Natural killer cell (primary cell): ENCODE measurements at regions not wholly inside any gene's neighbourhood (a gene's known extent, or its start where the extent isn't known, plus 50 kb on each side); places are given as distances from the start of the nearest gene placed in this dataset.
"Not testable (repeated sequence)": the region's sequence is repeated elsewhere in the genome, so short reads cannot be mapped to it uniquely, and the experiment has no call there.

Experiments used
- ATAC-seq, 3 donors: fragments of 150-1000 bp in 2 of 3; fragments of 200-7000 bp in 1 of 3; cut with Tn5 transposase; 1 replicate in 1 of 3; 2 replicates in 2 of 3; pipeline ENCODE4 v1.10.0; 2021; ENCODE audit warnings: mild to moderate bottlenecking in 2 of 3, moderate library complexity in 2 of 3
- DNase-seq, 2 donors: peaks; one replicate each; pipeline versions ENCODE4 v3.0.0 to v3.0.0-alpha.2; 2013 to 2021; ENCODE audit warnings: mixed read lengths in 1 of 2
- H3K27ac ChIP-seq: one replicate; pipeline ENCODE4 v1.5.1; 2013; ENCODE audit warnings: mild to moderate bottlenecking, low read length
- H3K27me3 ChIP-seq: one replicate; pipeline ENCODE4 v1.6.1; 2013; ENCODE audit warnings: low read length; ENCODE audit not compliant: control insufficient read depth, insufficient read depth
- H3K36me3 ChIP-seq: one replicate; pipeline ENCODE4 v1.6.1; 2013; ENCODE audit warnings: low read length; ENCODE audit not compliant: control insufficient read depth, insufficient read depth
- H3K4me1 ChIP-seq: one replicate; pipeline ENCODE4 v1.6.1; 2013; ENCODE audit warnings: low read length; ENCODE audit not compliant: control insufficient read depth, insufficient read depth
- H3K4me3 ChIP-seq: one replicate; pipeline ENCODE4 v1.5.1; 2013; ENCODE audit warnings: low read length
- H3K9me3 ChIP-seq: one replicate; pipeline ENCODE4 v1.6.1; 2013; ENCODE audit warnings: low read length; ENCODE audit not compliant: control insufficient read depth, insufficient read depth
- H3K27ac Mint-ChIP-seq, 2 donors: one replicate each; pipeline ENCODE4 v1.8.0; 2022; ENCODE audit warnings: mild to moderate bottlenecking in 2 of 2, mixed read lengths in 2 of 2, moderate library complexity in 1 of 2
- H3K27me3 Mint-ChIP-seq, 2 donors: one replicate each; pipeline ENCODE4 v1.8.0; 2022; ENCODE audit warnings: low read depth in 2 of 2, mixed read lengths in 2 of 2
- H3K36me3 Mint-ChIP-seq: one replicate; pipeline ENCODE4 v1.8.0; 2022; ENCODE audit warnings: mixed read lengths
- H3K4me1 Mint-ChIP-seq, 2 donors: one replicate each; pipeline ENCODE4 v1.8.0; 2022; ENCODE audit warnings: mixed read lengths in 2 of 2
- H3K4me3 Mint-ChIP-seq: one replicate; pipeline ENCODE4 v1.8.0; 2022; ENCODE audit warnings: mild to moderate bottlenecking, moderate library complexity, mixed read lengths
- H3K9me3 Mint-ChIP-seq, 2 donors: one replicate each; pipeline ENCODE4 v1.8.0; 2022; ENCODE audit warnings: mixed read lengths in 2 of 2
- WGBS: methylation state at CpG from one replicate; pipeline ENCODE4 v1.1.7; 2013; ENCODE audit warnings: missing lambda C conversion rate; ENCODE audit not compliant: insufficient coverage; 5-methylcytosine and 5-hydroxymethylcytosine counted together
- intact Hi-C: fragments of 100-400 bp; cut with micrococcal nuclease; formaldehyde crosslinking; loops from one replicate; pipeline ENCODE4 v1.14.2; 2022
- TF ChIP-seq, protein P1 (sequence below): fragments of 200-600 bp; IDR thresholded peaks from one replicate; pipeline ENCODE4 v1.8.0; 2022; ENCODE audit warnings: antibody characterized with exemption

DNA sequence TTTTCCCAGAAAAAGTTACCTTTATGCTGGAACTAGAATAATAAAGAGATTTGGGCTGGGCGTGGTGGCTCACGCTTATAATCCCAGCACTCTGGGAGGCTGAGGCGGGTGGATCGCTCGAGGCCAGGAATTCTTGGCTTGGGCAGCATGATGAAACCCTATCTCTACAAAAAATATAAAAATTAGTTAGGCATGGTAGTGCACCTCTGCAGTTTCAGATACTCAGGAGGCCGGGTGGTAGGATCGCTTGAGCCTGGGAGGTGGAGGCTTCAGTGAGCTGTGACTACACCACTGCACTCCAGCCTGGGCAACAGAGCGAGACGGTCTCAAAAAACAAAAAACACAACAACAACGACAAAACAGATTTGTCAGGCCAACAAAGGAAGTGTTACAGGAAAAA is 119.3 kb upstream of the OR9Q1 start:
- ATAC-seq: no peak
- H3K9me3 ChIP-seq: no peaks in the 10 kb centered on the region
- TF ChIP-seq, protein P1, sequence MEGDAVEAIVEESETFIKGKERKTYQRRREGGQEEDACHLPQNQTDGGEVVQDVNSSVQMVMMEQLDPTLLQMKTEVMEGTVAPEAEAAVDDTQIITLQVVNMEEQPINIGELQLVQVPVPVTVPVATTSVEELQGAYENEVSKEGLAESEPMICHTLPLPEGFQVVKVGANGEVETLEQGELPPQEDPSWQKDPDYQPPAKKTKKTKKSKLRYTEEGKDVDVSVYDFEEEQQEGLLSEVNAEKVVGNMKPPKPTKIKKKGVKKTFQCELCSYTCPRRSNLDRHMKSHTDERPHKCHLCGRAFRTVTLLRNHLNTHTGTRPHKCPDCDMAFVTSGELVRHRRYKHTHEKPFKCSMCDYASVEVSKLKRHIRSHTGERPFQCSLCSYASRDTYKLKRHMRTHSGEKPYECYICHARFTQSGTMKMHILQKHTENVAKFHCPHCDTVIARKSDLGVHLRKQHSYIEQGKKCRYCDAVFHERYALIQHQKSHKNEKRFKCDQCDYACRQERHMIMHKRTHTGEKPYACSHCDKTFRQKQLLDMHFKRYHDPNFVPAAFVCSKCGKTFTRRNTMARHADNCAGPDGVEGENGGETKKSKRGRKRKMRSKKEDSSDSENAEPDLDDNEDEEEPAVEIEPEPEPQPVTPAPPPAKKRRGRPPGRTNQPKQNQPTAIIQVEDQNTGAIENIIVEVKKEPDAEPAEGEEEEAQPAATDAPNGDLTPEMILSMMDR: no peak
- WGBS: 72% methylated on average over 8 of the region's 10 CpGs
- H3K36me3 Mint-ChIP-seq: no peaks in the 10 kb centered on the region
- no peaks in the 10 kb centered on the region for H3K36me3 ChIP-seq
- peaks cover 2 to 8% of the 10 kb centered on the region in 2 donors for H3K27me3 Mint-ChIP-seq
- H3K27me3 ChIP-seq: no peaks in the 10 kb centered on the region
- intact Hi-C loops: no loop called here
- H3K9me3 Mint-ChIP-seq: no peaks in the 10 kb centered on the region
- no peak overlapping the region for H3K27ac ChIP-seq
- H3K27ac Mint-ChIP-seq: no peak overlapping the region
- DNase-seq: no peak
- H3K4me3 ChIP-seq: no peak overlapping the region
- H3K4me1 ChIP-seq: no peaks in the 10 kb centered on the region
- H3K4me1 Mint-ChIP-seq: peaks cover 6 to 15% of the 10 kb centered on the region in 2 donors
- H3K4me3 Mint-ChIP-seq: peak overlapping the region; percentile 40

DNA sequence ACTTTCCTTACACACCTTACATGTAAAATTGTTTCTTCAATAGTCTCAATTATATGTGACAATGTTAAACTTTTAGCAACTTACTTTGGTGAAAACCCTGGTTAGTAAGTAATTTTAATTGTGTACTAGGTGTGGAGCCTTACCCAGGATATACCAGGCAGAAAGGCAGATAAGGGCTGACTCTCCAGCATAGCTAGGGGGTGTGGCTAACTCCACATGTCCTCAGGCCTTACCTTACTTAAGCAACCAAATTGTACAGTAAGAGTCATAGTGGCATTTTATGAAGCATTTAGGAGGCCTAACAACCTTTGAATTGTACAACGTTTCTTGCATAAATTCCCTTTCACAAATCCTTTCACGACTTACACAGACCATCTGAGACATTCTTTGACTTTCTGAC is 118.2 kb upstream of the OR9Q1 start:
- Histone ChIP-seq H3K4me3 (no peak overlapping the region), H3K4me1 (no peaks in the 10 kb centered on the region), H3K36me3 (no peaks in the 10 kb centered on the region), H3K27me3 (no peaks in the 10 kb centered on the region), H3K9me3 (no peaks in the 10 kb centered on the region), H3K27ac (no peak overlapping the region)
- intact Hi-C loops: no loop called here
- Mint-ChIP-seq H3K27me3 (peaks cover 0 to 5% of the 10 kb centered on the region in 2 donors), H3K27ac (no peak overlapping the region), H3K4me3 (no peak overlapping the region), H3K9me3 (no peaks in the 10 kb centered on the region), H3K4me1 (peaks cover 6 to 15% of the 10 kb centered on the region in 2 donors), H3K36me3 (no peaks in the 10 kb centered on the region)
- no peak for DNase-seq
- ATAC-seq: no peak
- WGBS: 82% methylated on average over 2 of the region's 2 CpGs
- TF ChIP-seq, protein P1: no peak

DNA sequence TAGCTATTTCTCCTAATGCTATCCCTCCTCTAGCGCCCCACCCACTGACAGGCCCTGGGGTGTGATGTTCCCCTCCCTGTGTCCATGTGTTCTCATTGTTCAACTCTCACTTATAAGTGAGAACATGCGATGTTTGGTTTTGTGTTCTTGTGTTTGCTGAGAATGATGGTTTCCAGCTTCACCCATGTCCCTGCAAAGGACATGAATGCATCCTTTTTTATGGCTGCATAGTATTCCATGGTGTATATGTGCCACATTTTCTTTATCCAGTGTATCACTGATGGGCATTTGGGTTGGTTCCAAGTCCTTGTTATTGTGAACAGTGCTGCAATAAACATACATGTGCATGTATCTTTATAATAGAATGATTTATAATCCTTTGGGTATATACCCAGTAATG is 115.3 kb upstream of the OR9Q1 start:
- H3K27me3 Mint-ChIP-seq, H3K9me3 ChIP-seq, DNase-seq, H3K9me3 Mint-ChIP-seq, intact Hi-C loops, ATAC-seq, H3K36me3 ChIP-seq, H3K4me3 Mint-ChIP-seq, H3K27me3 ChIP-seq, H3K4me3 ChIP-seq, H3K4me1 ChIP-seq, H3K36me3 Mint-ChIP-seq, H3K27ac ChIP-seq, H3K27ac Mint-ChIP-seq: not testable (repeated sequence)
- WGBS: 40% methylated on average over 1 of the region's 2 CpGs
- peaks cover 3 to 12% of the 10 kb centered on the region in 2 donors for H3K4me1 Mint-ChIP-seq

DNA sequence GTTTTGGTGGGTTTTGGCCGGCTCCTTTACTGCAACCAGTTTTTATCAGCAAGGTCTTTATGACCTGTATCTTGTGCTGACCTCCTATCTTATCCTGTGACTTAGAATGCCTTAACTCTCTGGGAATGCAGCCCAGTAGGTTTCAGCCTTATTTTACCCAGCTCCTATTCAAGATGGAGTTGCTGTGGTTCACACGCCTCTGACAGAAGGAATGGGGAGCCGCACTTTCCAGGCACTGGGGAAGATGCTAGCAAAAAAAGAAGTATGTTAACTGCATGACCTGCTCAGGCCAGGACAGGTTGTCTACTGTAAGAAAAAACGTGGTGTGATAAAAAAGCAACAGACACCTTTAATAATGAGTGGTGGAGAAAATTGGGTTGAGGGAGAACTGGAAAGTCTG is 112.2 kb upstream of the OR9Q1 start:
- 79% methylated on average over 4 of the region's 4 CpGs for WGBS
- H3K4me1 Mint-ChIP-seq, H3K4me3 ChIP-seq, H3K9me3 Mint-ChIP-seq, H3K4me1 ChIP-seq, H3K27me3 ChIP-seq, H3K36me3 ChIP-seq, H3K4me3 Mint-ChIP-seq, H3K27ac ChIP-seq, H3K27ac Mint-ChIP-seq, intact Hi-C loops, H3K9me3 ChIP-seq, H3K36me3 Mint-ChIP-seq, ATAC-seq, H3K27me3 Mint-ChIP-seq, DNase-seq: not testable (repeated sequence)
